ENCODE measurements at regions not wholly inside any gene's neighbourhood (a gene's known extent, or its start where the extent isn't known, plus 50 kb on each side); places are given as distances from the start of the nearest gene placed in this dataset.
"Not testable (repeated sequence)": the region's sequence is repeated elsewhere in the genome, so short reads cannot be mapped to it uniquely, and the experiment has no call there.

DNA sequence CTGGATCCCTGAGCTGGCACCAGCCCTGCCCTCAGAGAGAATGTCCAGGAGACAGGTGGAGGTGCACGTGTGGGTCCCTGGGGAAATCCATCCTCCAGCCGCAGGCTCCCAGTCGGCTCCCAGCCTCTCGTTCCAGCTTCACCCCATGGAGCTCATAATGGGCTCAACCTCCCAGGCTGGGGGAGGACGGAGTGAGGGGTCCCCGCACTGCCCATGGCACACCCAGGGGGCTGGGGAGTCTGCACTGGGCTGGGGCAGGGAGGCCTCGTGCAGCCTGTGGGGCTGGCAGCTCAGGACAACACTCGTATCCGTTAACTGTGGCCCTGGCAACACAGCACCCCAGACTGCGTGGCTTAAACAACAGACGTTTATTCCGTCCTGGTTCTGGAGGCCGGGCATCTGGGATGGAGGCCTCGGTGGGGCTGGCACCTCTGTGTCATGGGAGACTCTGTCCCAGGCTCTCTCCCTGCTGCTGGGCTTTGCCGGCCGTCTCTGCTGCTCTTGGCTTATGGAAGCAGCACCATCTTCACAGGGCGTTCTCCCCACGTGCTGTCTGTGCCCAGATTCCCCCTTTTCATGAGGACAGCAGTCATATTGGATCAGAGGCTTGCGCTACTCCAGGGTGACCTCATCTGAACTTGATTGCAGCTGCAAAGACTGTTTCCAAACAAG is 223.6 kb downstream of the TMEM121 start:
- WGBS: 82% methylated on average over 13 of the region's 19 CpGs
- not testable (repeated sequence) for H3K4me1 ChIP-seq (ENCODE audit: insufficient read depth, low read length); H3K36me3 ChIP-seq (ENCODE audit: insufficient read depth, low read length); H3K4me3 ChIP-seq (ENCODE audit: low read length); H3K27me3 ChIP-seq (ENCODE audit: insufficient read depth, low read length); H3K27ac ChIP-seq (ENCODE audit: low read depth, low read length); H3K9ac ChIP-seq (ENCODE audit: low read depth, low read length)
- peaks cover 40% of the 10 kb centered on the region for H3K9me3 ChIP-seq (ENCODE audit: insufficient read depth, low read depth, low read length)

DNA sequence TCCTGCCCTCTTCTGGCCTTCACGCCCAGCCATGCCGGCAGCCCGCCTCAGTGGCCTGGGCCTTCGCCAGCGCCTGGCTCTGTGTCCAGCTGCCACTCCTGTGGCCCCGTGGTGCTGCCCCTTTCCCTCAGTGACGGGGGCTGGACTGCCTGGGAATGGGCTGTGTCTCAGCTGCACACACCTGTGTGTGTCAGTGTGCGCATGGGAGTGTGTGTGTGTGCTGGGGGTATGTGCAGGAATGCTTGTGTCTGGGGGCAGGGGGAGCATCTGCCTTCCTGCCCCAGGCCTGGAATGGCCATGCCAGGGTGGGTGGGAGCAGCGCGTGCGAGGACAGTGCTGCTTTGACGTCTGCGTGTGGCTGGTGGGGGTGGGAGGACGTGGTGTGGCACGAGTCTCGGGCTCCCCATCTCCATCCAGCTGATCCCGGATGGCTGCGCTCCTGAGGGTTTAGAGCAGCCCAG is 224.9 kb downstream of the TMEM121 start:
- H3K27me3 ChIP-seq (ENCODE audit: insufficient read depth, low read length); H3K27ac ChIP-seq (ENCODE audit: low read depth, low read length); H3K4me3 ChIP-seq (ENCODE audit: low read length); H3K4me1 ChIP-seq (ENCODE audit: insufficient read depth, low read length); H3K36me3 ChIP-seq (ENCODE audit: insufficient read depth, low read length); H3K9ac ChIP-seq (ENCODE audit: low read depth, low read length): not testable (repeated sequence)
- peaks cover 30% of the 10 kb centered on the region for H3K9me3 ChIP-seq (ENCODE audit: insufficient read depth, low read depth, low read length)
- WGBS: 83% methylated on average over 18 of the region's 18 CpGs

DNA sequence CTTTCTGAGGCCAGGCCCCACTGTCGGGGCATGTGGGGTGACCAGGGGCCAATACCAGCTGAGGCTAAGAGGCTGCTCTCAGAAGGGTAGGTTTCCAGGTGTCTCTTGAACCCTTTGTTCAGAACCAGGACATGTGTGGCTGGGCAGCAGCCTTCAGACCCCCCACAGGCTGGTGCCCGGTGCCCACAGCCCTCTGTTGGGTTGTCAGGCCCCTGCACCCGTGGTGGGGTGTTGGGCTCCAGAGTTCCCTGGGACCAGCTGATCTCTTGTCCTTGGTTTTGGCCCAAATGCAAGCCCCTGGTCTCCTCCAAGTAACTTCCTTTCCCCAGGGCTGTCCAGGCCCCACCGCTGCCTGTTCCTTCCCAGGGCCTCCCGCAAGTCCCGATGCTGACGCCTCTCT is 226.0 kb downstream of the TMEM121 start:
- not testable (repeated sequence) for H3K27me3 ChIP-seq (ENCODE audit: insufficient read depth, low read length); H3K36me3 ChIP-seq (ENCODE audit: insufficient read depth, low read length); H3K9ac ChIP-seq (ENCODE audit: low read depth, low read length); H3K27ac ChIP-seq (ENCODE audit: low read depth, low read length); H3K4me1 ChIP-seq (ENCODE audit: insufficient read depth, low read length); H3K4me3 ChIP-seq (ENCODE audit: low read length)
- H3K9me3 ChIP-seq (ENCODE audit: insufficient read depth, low read depth, low read length): peaks cover 32% of the 10 kb centered on the region
- 46% methylated on average over 3 of the region's 7 CpGs for WGBS

DNA sequence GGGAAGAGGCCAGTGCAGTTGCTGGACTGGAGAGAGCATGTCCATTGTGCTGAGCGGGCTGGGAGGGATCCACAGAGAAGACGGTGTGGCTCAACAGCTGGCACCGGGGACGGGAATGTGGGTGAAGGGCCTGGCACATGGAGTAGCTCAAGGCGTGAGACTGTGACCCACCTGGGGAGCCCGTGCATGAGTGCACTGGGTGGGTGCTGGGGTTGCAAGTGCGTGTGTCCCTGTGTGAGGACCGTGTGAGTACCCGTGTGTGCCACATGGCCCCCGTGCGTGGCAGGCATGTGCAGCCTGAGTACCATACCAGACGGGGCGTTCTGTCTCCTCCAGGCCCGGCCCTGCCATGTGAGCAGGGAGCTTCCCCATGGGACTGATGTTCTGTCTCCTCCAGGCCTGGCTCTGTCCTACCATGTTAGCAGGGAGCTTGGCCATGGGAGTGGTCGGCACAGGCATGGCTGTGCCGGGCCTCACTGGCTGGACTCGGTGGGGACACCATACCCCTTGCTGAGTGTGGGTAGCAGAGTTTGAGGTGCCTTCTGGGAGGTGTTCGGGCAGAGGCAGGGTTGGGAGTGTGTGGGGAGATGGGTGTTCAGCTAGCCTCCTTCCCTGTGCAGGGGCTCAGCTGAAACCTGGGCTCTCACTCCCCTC is 234.4 kb downstream of the TMEM121 start:
- Histone ChIP-seq H3K36me3 (ENCODE audit: insufficient read depth, low read length) (no peaks in the 10 kb centered on the region), H3K27me3 (ENCODE audit: insufficient read depth, low read length) (no peaks in the 10 kb centered on the region), H3K9me3 (ENCODE audit: insufficient read depth, low read depth, low read length) (peaks cover 39% of the 10 kb centered on the region), H3K27ac (ENCODE audit: low read depth, low read length) (no peak overlapping the region), H3K9ac (ENCODE audit: low read depth, low read length) (no peak overlapping the region), H3K4me3 (ENCODE audit: low read length) (no peak overlapping the region), H3K4me1 (ENCODE audit: insufficient read depth, low read length) (no peaks in the 10 kb centered on the region)
- WGBS: 77% methylated on average over 17 of the region's 18 CpGs

DNA sequence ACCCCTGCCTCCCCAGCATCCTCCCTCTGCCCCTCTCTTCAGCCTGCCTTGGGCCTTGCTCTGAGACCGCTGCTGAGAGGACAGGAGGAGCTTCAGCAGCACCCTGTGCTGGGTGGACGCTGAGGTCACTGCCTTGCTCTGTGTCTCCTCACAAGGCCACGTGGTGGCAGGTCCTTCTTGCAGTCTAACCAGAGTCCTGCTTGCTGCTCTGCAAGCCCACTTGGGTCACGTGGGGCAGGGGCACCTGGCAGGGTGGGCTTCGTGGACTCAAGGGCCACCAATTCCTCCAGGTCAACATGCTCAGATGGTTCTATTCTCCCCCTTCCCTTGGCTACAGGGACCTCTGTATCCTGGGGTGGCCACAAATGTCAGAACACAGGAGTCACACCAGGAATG is 235.0 kb downstream of the TMEM121 start:
- not testable (repeated sequence) for H3K36me3 ChIP-seq (ENCODE audit: insufficient read depth, low read length); H3K4me3 ChIP-seq (ENCODE audit: low read length); H3K27ac ChIP-seq (ENCODE audit: low read depth, low read length); H3K4me1 ChIP-seq (ENCODE audit: insufficient read depth, low read length); H3K9ac ChIP-seq (ENCODE audit: low read depth, low read length); H3K27me3 ChIP-seq (ENCODE audit: insufficient read depth, low read length)
- H3K9me3 ChIP-seq (ENCODE audit: insufficient read depth, low read depth, low read length): peaks cover 44% of the 10 kb centered on the region
- 55% methylated on average over 5 of the region's 5 CpGs for WGBS

DNA sequence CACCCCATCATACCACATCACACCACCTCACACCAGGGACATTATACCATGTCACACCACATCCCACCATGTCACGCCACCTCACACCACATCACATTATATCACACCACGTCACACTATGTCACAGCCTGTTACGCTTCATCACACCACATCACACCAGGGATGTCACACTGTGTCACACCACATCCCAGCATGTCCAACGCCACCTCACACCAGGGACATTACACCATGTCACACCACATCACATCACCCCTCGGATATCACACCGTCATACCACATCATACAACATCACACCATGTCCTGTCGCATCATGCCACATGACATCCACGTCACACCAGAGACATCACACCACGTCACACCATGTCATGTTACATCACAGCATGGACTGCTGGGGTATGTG is 235.5 kb downstream of the TMEM121 start:
- no peak overlapping the region for H3K27ac ChIP-seq (ENCODE audit: low read depth, low read length)
- WGBS: 83% methylated on average over 9 of the region's 9 CpGs
- H3K27me3 ChIP-seq (ENCODE audit: insufficient read depth, low read length): no peaks in the 10 kb centered on the region
- H3K4me1 ChIP-seq (ENCODE audit: insufficient read depth, low read length): no peaks in the 10 kb centered on the region
- no peak overlapping the region for H3K4me3 ChIP-seq (ENCODE audit: low read length)
- peaks cover 49% of the 10 kb centered on the region for H3K9me3 ChIP-seq (ENCODE audit: insufficient read depth, low read depth, low read length)
- no peak overlapping the region for H3K9ac ChIP-seq (ENCODE audit: low read depth, low read length)
- H3K36me3 ChIP-seq (ENCODE audit: insufficient read depth, low read length): no peaks in the 10 kb centered on the region

DNA sequence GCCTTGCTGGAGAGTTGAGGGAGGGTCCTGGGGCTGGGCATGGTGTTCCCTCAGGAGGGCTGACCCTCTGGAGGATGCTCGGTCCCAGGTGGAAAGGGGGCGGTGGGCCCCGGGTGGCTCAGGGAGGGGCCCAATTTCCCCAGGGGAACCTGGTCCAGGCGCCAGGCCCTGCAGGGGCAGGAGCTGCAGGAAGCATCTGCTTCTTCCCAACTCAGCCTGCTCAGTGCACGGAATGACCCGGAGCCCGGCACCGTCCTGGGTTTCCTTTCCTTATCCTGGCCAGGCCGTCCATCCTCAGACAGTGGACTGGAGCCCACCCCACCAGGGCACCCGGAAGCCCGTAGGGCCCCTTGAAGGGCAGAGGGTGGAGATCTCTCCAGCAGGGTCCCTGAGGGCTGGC is 235.9 kb downstream of the TMEM121 start:
- not testable (repeated sequence) for H3K27me3 ChIP-seq (ENCODE audit: insufficient read depth, low read length); H3K36me3 ChIP-seq (ENCODE audit: insufficient read depth, low read length); H3K4me1 ChIP-seq (ENCODE audit: insufficient read depth, low read length); H3K4me3 ChIP-seq (ENCODE audit: low read length); H3K9ac ChIP-seq (ENCODE audit: low read depth, low read length); H3K27ac ChIP-seq (ENCODE audit: low read depth, low read length)
- H3K9me3 ChIP-seq (ENCODE audit: insufficient read depth, low read depth, low read length): peaks cover 47% of the 10 kb centered on the region
- no CpG with 5 or more reads among the region's 11 CpGs for WGBS

DNA sequence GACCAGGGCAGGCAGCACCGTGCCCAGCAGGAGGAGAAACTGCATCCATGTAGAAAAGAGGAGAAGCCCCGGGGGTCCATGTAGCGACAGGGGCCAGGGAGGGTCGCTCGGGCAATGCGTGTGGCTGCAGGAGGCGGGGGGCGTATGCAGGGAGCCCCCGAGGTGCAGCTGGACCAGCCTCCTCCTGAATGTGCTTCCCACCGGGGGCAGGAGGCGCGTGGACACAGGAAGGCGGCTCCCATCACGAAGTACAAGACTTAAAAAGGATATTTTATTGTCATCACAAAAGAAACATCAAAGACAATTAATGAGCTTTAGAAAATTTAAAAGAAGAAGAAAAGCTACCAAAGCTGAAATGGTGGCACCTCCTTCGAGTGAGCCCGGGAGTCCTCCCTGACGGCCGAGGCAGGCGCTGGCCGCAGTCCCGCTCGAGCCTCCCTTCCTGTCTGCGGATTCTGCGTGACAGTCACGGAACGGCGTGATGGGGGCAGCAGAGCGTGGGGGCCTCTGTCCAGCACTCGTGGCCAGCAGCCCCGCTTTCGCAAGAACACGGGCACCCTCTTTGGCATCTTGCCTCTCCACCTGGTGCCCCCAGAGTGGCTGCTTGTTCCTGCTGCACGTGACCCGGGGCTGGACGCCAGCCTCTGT is 238.0 kb downstream of the TMEM121 start:
- peaks cover 40% of the 10 kb centered on the region for H3K9me3 ChIP-seq (ENCODE audit: insufficient read depth, low read depth, low read length)
- H3K27ac ChIP-seq (ENCODE audit: low read depth, low read length): not testable (repeated sequence)
- 80% methylated on average over 23 of the region's 35 CpGs for WGBS

DNA sequence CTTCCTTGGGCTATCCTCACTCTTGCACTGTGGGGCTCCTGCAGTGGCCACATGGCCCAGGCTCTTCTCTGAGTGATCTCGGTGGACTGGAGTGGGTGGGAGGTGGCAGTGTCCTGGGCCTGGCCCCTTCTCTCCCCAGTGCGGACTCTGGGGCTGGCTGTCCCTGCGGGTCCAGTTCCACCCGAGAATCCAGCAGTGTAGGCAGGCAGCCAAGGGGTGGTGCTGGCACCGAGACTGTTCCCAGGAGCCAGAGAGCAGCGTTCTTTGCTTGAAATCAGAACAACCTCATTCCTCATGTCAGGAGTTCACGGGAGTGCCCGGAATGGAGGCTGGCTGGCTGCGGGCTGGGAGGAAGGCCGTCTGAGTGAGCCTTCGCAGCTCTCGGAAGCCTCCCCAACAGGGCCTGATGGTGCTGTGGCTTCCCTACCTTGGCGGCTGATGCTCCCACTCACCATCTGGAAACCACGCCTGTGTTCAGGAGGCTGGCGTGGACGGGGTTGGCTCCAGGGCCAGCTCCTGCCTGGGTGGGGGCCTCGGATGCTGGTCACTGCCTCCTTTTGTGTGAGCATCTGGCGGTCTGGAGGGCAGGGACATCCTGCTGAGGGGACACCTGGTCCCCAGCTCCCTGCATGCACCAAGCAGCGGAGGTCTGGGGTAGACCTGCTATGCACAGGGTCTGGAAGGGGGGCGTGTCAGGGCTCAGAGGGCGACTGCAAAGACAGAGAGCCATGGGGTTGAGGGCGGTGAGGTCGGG is 238.9 kb downstream of the TMEM121 start:
- H3K9ac ChIP-seq (ENCODE audit: low read depth, low read length); H3K27me3 ChIP-seq (ENCODE audit: insufficient read depth, low read length); H3K4me3 ChIP-seq (ENCODE audit: low read length); H3K4me1 ChIP-seq (ENCODE audit: insufficient read depth, low read length); H3K27ac ChIP-seq (ENCODE audit: low read depth, low read length); H3K36me3 ChIP-seq (ENCODE audit: insufficient read depth, low read length): not testable (repeated sequence)
- peaks cover 37% of the 10 kb centered on the region for H3K9me3 ChIP-seq (ENCODE audit: insufficient read depth, low read depth, low read length)
- WGBS: 84% methylated on average over 12 of the region's 23 CpGs

More for the DNA sequence above, 238.0 kb downstream of the TMEM121 start:
- not testable (repeated sequence) for H3K9ac ChIP-seq (ENCODE audit: low read depth, low read length); H3K4me3 ChIP-seq (ENCODE audit: low read length); H3K36me3 ChIP-seq (ENCODE audit: insufficient read depth, low read length); H3K27me3 ChIP-seq (ENCODE audit: insufficient read depth, low read length); H3K4me1 ChIP-seq (ENCODE audit: insufficient read depth, low read length)

DNA sequence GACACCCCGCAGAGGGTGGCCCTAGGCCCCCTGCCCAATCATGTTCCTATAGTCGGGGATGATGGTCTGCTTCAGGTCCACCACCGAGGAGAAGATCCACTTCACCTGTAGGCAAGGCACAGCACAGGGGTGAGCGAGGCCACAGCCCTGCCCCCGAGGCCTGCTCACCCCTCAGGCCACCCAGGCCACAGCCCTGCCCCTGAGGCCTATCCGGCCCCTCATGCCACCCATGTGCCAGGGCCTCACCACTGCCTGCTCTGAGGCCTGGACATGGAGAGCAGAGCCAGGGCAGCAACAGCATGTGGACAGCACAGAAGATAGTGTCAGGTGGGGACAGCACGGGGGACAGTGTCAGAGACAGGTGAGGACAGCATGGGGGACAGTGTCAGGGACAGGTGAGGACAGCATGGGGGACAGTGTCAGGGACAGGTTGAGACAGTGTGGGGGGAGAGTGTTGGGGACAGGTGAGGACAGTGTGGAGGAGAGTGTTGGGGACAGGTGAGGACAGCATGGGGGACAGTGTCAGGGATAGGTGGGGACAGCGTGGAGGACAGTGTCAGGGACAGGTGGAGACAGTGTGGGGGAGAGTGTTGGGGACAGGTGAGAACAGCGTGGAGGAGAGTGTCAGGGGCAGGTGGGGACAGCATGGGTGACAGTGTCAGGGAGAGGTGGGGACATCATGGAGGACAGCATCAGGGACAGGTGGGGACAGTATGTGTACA is 239.7 kb downstream of the TMEM121 start:
- H3K4me3 ChIP-seq (ENCODE audit: low read length): no peak overlapping the region
- peaks cover 32% of the 10 kb centered on the region for H3K9me3 ChIP-seq (ENCODE audit: insufficient read depth, low read depth, low read length)
- no peaks in the 10 kb centered on the region for H3K36me3 ChIP-seq (ENCODE audit: insufficient read depth, low read length)
- H3K9ac ChIP-seq (ENCODE audit: low read depth, low read length): no peak overlapping the region
- H3K27me3 ChIP-seq (ENCODE audit: insufficient read depth, low read length): no peaks in the 10 kb centered on the region
- H3K27ac ChIP-seq (ENCODE audit: low read depth, low read length): no peak overlapping the region
- WGBS: 82% methylated on average over 9 of the region's 9 CpGs
- H3K4me1 ChIP-seq (ENCODE audit: insufficient read depth, low read length): no peaks in the 10 kb centered on the region

Data from HUES64 (cell line).